GM12878 (cell line): ENCODE measurements at regions not wholly inside any gene's neighbourhood (a gene's known extent, or its start where the extent isn't known, plus 50 kb on each side); places are given as distances from the start of the nearest gene placed in this dataset.

Experiments
- ATAC-seq: fragments of 200-7000 bp; cut with Tn5 transposase; 3 replicates; pipeline ENCODE4 v1.9.1; 2020; ENCODE audit warnings: mild to moderate bottlenecking, moderate library complexity
- BruUV-seq: library from RNA; stranded (reverse); fragments of 400-500 nt; replicated peaks from 2 replicates; lab custom pipeline; 2021; lab: Mats Ljungman, UMichigan
- CTCF ChIA-PET: fragments of 300-600 bp; sonication (Branson Sonifier 250); formaldehyde crosslinking; extraction: SDS; loops from one replicate; lab custom pipeline; 2021; ENCODE audit warnings: inconsistent platforms; lab: Yijun Ruan, JAX
- POLR2A ChIA-PET: fragments of 350-600 bp; formaldehyde crosslinking; extraction: SDS; loops from one replicate; lab custom pipeline; 2021; ENCODE audit warnings: inconsistent platforms; lab: Charles Lee
- RAD21 ChIA-PET: fragments of 300-600 bp; sonication (Branson Sonifier 250); formaldehyde crosslinking; loops from one replicate; lab custom pipeline; 2023; ENCODE audit warnings: antibody characterized with exemption; ENCODE audit not compliant: unreplicated experiment; lab: Charles Lee
- SMC1A ChIA-PET: fragments of 300-600 bp; sonication (Branson Sonifier 250); formaldehyde crosslinking; loops from one replicate; lab custom pipeline; 2023; ENCODE audit not compliant: unreplicated experiment, uncharacterized antibody; lab: Charles Lee
- DNase-seq: peaks from one replicate; pipeline ENCODE4 v3.0.0-alpha.2; 2011; ENCODE audit warnings: low read depth, low spot score
- FAIRE-seq: peaks from 3 replicates; lab custom pipeline; 2011; peaks lifted over from hg19 to GRCh38; lab: Jason Lieb, UNC
- H2AFZ ChIP-seq: 2 replicates; pipeline ENCODE4 v1.6.0; 2011; ENCODE audit warnings: low read depth, low read length, control low read depth; ENCODE audit not compliant: control insufficient read depth
- H3K27ac ChIP-seq: 2 replicates; pipeline ENCODE4 v1.5.1; 2011; ENCODE audit warnings: control low read depth; ENCODE audit not compliant: control insufficient read depth, insufficient read depth
- H3K27me3 ChIP-seq, 2 experiments: replicated peaks in 1 of 2; 2 replicates each; pipeline versions ENCODE4 v1.6.0 to v1.6.1; 2011; ENCODE audit warnings: low read length in 1 of 2; ENCODE audit not compliant: control insufficient read depth in 2 of 2, insufficient read depth in 2 of 2
- H3K36me3 ChIP-seq, 2 experiments: 2 replicates each; pipeline ENCODE4 v1.5.1; 2011; ENCODE audit warnings: low read length in 1 of 2; ENCODE audit not compliant: control insufficient read depth in 2 of 2, insufficient read depth in 2 of 2
- H3K4me1 ChIP-seq: 2 replicates; pipeline ENCODE4 v1.6.1; 2011; ENCODE audit warnings: mild to moderate bottlenecking, low read length, moderate library complexity, mixed read lengths; ENCODE audit not compliant: control insufficient read depth, insufficient read depth
- H3K4me2 ChIP-seq: 2 replicates; pipeline ENCODE4 v1.6.0; 2011; ENCODE audit warnings: control low read depth; ENCODE audit not compliant: control insufficient read depth, insufficient read depth
- H3K4me3 ChIP-seq: fragments of 200-600 bp; sonication (generic); 2 replicates; pipeline ENCODE4 v1.5.1; 2016
- H3K79me2 ChIP-seq: 2 replicates; pipeline ENCODE4 v1.6.0; 2011; ENCODE audit warnings: low read length; ENCODE audit not compliant: control insufficient read depth, insufficient read depth
- H3K9ac ChIP-seq: 2 replicates; pipeline ENCODE4 v1.8.0; 2011; ENCODE audit warnings: low read length, control low read depth, mixed read lengths; ENCODE audit not compliant: control insufficient read depth, insufficient read depth
- H3K9me3 ChIP-seq: replicated peaks from 3 replicates; pipeline ENCODE4 v1.5.1; 2011; ENCODE audit warnings: mild to moderate bottlenecking, low read length; ENCODE audit not compliant: control insufficient read depth, insufficient read depth
- H4K20me1 ChIP-seq: 2 replicates; pipeline ENCODE4 v1.6.0; 2011; ENCODE audit not compliant: control insufficient read depth, insufficient read depth
- CREB1 ChIP-seq: IDR thresholded peaks from 2 replicates; pipeline ENCODE4 v1.6.1; 2012; ENCODE audit warnings: low read depth, mild to moderate bottlenecking, inconsistent platforms
- ETV6 ChIP-seq, 2 experiments: fragments of 450-650 bp in 1 of 2; IDR thresholded peaks in 1 of 2; conservative IDR thresholded peaks in 1 of 2; 2 replicates each; pipeline ENCODE4 v1.6.1; 2014; ENCODE audit warnings: antibody characterized with exemption in 1 of 2, borderline replicate concordance in 1 of 2, low read depth in 1 of 2, mild to moderate bottlenecking in 1 of 2, moderate library complexity in 1 of 2
- KLF5 ChIP-seq: fragments of 450-650 bp; IDR thresholded peaks from 2 replicates; pipeline ENCODE4 v1.6.1; 2014; ENCODE audit warnings: mild to moderate bottlenecking; ENCODE audit not compliant: partially characterized antibody
- MTA2 ChIP-seq: fragments of 450-650 bp; IDR thresholded peaks from 2 replicates; pipeline ENCODE4 v1.6.1; 2016; ENCODE audit warnings: low read depth, mild to moderate bottlenecking, moderate library complexity
- NBN ChIP-seq: fragments of 450-650 bp; IDR thresholded peaks from 2 replicates; pipeline ENCODE4 v1.6.1; 2016
- NFYA ChIP-seq: IDR thresholded peaks from 2 replicates; pipeline ENCODE4 v1.6.1; 2011; ENCODE audit warnings: low read depth, mild to moderate bottlenecking, low read length, improper control_type of control experiment, borderline replicate concordance
- NRF1 ChIP-seq: conservative IDR thresholded peaks from 2 replicates; pipeline ENCODE4 v1.6.1; 2011; ENCODE audit warnings: mild to moderate bottlenecking, low read depth, low read length, improper control_type of control experiment
- SMAD5 ChIP-seq: IDR thresholded peaks from 2 replicates; pipeline ENCODE4 v1.6.1; 2016; ENCODE audit warnings: antibody characterized with exemption, low read depth
- SREBF2 ChIP-seq: IDR thresholded peaks from 2 replicates; pipeline ENCODE4 v1.6.1; 2012; ENCODE audit warnings: mild to moderate bottlenecking, low read length
- TAF1 ChIP-seq: IDR thresholded peaks from 2 replicates; pipeline ENCODE4 v1.6.1; 2011; ENCODE audit warnings: mild to moderate bottlenecking, low read depth, low read length, borderline replicate concordance
- TCF7 ChIP-seq: IDR thresholded peaks from 2 replicates; pipeline ENCODE4 v1.6.1; 2014; ENCODE audit warnings: antibody characterized with exemption, borderline replicate concordance
- ZNF207 ChIP-seq: fragments of 450-650 bp; IDR thresholded peaks from 2 replicates; pipeline ENCODE4 v1.6.1; 2014; ENCODE audit warnings: antibody characterized with exemption, mild to moderate bottlenecking, borderline replicate concordance
- WGBS: methylation state at CpG from one replicate; pipeline ENCODE4 v1.1.6; 2016; ENCODE audit warnings: low lambda C conversion rate; ENCODE audit not compliant: insufficient replicate concordance, insufficient coverage; ENCODE audit errors: missing lambda C conversion rate; 5-methylcytosine and 5-hydroxymethylcytosine counted together
- in situ Hi-C: fragments of 300-500 bp; cut with MboI; formaldehyde crosslinking; loops from 9 replicates; pipeline ENCODE4 v1.14.3; 2018; ENCODE audit warnings: mixed read lengths
- intact Hi-C: fragments of 100-400 bp; cut with micrococcal nuclease; formaldehyde crosslinking; loops from one replicate; pipeline ENCODE4 v1.14.2; 2022; ENCODE audit not compliant: unreplicated experiment
- TF ChIP-seq, protein P1 (sequence below): IDR thresholded peaks from 2 replicates; pipeline ENCODE4 v1.6.1; 2012; ENCODE audit warnings: mild to moderate bottlenecking, low read depth, low read length
- TF ChIP-seq, protein P2 (sequence below): fragments of 450-650 bp; IDR thresholded peaks from 2 replicates; pipeline ENCODE4 v1.6.1; 2016; ENCODE audit warnings: mild to moderate bottlenecking, moderate library complexity, borderline replicate concordance
- TF ChIP-seq, protein P3 (sequence below): fragments of 150-350 bp; IDR thresholded peaks from 2 replicates; pipeline ENCODE4 v1.6.1; 2016; ENCODE audit warnings: low read depth, low read length

DNA sequence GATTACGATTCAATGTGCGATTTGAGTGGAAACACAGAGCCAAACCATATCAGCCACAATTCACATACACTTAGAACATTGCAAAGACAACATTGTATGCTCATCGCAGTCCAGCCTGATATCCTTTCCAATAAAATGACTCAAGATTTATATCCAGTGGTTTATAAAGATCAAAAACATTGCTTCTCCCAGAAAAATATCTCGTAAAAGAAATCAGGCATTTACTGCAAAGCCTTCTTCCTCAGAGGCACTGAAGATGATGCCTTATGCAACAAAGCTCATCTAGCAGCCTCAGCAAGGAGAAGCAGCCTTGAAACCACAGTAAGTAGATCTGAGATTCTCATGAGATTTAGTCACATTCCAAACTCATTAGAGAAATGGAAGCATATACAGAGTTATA is 523.8 kb downstream of the ELAVL2 start:
- Histone ChIP-seq H3K4me3 (no peak overlapping the region), H3K27ac (no peak overlapping the region), H3K4me2 (no peak overlapping the region), H3K79me2 (no peaks in the 10 kb centered on the region), H3K9ac (no peak overlapping the region), H3K4me1 (no peaks in the 10 kb centered on the region), H4K20me1 (no peaks in the 10 kb centered on the region), H3K27me3 (no peaks in the 10 kb centered on the region), H3K36me3 (no peaks in the 10 kb centered on the region), H2AFZ (no peak overlapping the region), H3K9me3 (no peaks in the 10 kb centered on the region)
- DNase-seq (no peak), FAIRE-seq (no peak), ATAC-seq (no peak)
- RAD21 ChIA-PET = no interaction called here
- WGBS = 17% methylated on average over 4 of the region's 4 CpGs
- in situ Hi-C loops (no loop called here), intact Hi-C loops (no loop called here)
- TF ChIP-seq NRF1 = no peak
- TF ChIP-seq TAF1 = no peak
- no peak for TF ChIP-seq SMAD5
- TF ChIP-seq KLF5 = no peak
- TF ChIP-seq, protein P1, sequence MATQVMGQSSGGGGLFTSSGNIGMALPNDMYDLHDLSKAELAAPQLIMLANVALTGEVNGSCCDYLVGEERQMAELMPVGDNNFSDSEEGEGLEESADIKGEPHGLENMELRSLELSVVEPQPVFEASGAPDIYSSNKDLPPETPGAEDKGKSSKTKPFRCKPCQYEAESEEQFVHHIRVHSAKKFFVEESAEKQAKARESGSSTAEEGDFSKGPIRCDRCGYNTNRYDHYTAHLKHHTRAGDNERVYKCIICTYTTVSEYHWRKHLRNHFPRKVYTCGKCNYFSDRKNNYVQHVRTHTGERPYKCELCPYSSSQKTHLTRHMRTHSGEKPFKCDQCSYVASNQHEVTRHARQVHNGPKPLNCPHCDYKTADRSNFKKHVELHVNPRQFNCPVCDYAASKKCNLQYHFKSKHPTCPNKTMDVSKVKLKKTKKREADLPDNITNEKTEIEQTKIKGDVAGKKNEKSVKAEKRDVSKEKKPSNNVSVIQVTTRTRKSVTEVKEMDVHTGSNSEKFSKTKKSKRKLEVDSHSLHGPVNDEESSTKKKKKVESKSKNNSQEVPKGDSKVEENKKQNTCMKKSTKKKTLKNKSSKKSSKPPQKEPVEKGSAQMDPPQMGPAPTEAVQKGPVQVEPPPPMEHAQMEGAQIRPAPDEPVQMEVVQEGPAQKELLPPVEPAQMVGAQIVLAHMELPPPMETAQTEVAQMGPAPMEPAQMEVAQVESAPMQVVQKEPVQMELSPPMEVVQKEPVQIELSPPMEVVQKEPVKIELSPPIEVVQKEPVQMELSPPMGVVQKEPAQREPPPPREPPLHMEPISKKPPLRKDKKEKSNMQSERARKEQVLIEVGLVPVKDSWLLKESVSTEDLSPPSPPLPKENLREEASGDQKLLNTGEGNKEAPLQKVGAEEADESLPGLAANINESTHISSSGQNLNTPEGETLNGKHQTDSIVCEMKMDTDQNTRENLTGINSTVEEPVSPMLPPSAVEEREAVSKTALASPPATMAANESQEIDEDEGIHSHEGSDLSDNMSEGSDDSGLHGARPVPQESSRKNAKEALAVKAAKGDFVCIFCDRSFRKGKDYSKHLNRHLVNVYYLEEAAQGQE = no peak
- TF ChIP-seq, protein P2, sequence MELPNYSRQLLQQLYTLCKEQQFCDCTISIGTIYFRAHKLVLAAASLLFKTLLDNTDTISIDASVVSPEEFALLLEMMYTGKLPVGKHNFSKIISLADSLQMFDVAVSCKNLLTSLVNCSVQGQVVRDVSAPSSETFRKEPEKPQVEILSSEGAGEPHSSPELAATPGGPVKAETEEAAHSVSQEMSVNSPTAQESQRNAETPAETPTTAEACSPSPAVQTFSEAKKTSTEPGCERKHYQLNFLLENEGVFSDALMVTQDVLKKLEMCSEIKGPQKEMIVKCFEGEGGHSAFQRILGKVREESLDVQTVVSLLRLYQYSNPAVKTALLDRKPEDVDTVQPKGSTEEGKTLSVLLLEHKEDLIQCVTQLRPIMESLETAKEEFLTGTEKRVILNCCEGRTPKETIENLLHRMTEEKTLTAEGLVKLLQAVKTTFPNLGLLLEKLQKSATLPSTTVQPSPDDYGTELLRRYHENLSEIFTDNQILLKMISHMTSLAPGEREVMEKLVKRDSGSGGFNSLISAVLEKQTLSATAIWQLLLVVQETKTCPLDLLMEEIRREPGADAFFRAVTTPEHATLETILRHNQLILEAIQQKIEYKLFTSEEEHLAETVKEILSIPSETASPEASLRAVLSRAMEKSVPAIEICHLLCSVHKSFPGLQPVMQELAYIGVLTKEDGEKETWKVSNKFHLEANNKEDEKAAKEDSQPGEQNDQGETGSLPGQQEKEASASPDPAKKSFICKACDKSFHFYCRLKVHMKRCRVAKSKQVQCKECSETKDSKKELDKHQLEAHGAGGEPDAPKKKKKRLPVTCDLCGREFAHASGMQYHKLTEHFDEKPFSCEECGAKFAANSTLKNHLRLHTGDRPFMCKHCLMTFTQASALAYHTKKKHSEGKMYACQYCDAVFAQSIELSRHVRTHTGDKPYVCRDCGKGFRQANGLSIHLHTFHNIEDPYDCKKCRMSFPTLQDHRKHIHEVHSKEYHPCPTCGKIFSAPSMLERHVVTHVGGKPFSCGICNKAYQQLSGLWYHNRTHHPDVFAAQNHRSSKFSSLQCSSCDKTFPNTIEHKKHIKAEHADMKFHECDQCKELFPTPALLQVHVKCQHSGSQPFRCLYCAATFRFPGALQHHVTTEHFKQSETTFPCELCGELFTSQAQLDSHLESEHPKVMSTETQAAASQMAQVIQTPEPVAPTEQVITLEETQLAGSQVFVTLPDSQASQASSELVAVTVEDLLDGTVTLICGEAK = no peak
- no peak for TF ChIP-seq ZNF207
- no peak for TF ChIP-seq SREBF2
- TF ChIP-seq TCF7 = no peak
- TF ChIP-seq ETV6 (conservative IDR thresholded peaks at IDR 0.05 in 1 of 2, IDR thresholded peaks at IDR 0.05 in 1 of 2; ENCODE audit: borderline replicate concordance in 1 of 2, low read depth in 1 of 2) = no peak
- TF ChIP-seq CREB1 = no peak
- no peak for TF ChIP-seq NBN
- no peak for TF ChIP-seq NFYA
- TF ChIP-seq, protein P3, sequence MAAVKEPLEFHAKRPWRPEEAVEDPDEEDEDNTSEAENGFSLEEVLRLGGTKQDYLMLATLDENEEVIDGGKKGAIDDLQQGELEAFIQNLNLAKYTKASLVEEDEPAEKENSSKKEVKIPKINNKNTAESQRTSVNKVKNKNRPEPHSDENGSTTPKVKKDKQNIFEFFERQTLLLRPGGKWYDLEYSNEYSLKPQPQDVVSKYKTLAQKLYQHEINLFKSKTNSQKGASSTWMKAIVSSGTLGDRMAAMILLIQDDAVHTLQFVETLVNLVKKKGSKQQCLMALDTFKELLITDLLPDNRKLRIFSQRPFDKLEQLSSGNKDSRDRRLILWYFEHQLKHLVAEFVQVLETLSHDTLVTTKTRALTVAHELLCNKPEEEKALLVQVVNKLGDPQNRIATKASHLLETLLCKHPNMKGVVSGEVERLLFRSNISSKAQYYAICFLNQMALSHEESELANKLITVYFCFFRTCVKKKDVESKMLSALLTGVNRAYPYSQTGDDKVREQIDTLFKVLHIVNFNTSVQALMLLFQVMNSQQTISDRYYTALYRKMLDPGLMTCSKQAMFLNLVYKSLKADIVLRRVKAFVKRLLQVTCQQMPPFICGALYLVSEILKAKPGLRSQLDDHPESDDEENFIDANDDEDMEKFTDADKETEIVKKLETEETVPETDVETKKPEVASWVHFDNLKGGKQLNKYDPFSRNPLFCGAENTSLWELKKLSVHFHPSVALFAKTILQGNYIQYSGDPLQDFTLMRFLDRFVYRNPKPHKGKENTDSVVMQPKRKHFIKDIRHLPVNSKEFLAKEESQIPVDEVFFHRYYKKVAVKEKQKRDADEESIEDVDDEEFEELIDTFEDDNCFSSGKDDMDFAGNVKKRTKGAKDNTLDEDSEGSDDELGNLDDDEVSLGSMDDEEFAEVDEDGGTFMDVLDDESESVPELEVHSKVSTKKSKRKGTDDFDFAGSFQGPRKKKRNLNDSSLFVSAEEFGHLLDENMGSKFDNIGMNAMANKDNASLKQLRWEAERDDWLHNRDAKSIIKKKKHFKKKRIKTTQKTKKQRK = no peak
- TF ChIP-seq MTA2 = no peak
- BruUV-seq = no TSS peak
- POLR2A ChIA-PET = no interaction called here
- SMC1A ChIA-PET = interaction anchor here (0.6 kb wide), 1 partner anchor 333 kb away, joined by 3 read pairs; no protein-coding TSS in a partner anchor
- CTCF ChIA-PET = no interaction called here
